OCI-LY7 (cell line): ENCODE measurements at regions not wholly inside any gene's neighbourhood (a gene's known extent, or its start where the extent isn't known, plus 50 kb on each side); places are given as distances from the start of the nearest gene placed in this dataset.

Experiments used
- CTCF ChIP-seq: fragments of 200-600 bp; sonication (generic); conservative IDR thresholded peaks from 2 replicates; pipeline ENCODE4 v1.5.1; 2014; ENCODE audit warnings: mild to moderate bottlenecking, antibody characterized with exemption, low read length, moderate library complexity, mixed read lengths
- EZH2phosphoT487 ChIP-seq: fragments of 200-600 bp; sonication (generic); IDR thresholded peaks from 2 replicates; pipeline ENCODE4 v1.6.1; 2018; ENCODE audit warnings: low read depth, borderline replicate concordance, mild to moderate bottlenecking, mixed run types, antibody characterized with exemption, low read length, moderate library complexity, mixed read lengths

DNA sequence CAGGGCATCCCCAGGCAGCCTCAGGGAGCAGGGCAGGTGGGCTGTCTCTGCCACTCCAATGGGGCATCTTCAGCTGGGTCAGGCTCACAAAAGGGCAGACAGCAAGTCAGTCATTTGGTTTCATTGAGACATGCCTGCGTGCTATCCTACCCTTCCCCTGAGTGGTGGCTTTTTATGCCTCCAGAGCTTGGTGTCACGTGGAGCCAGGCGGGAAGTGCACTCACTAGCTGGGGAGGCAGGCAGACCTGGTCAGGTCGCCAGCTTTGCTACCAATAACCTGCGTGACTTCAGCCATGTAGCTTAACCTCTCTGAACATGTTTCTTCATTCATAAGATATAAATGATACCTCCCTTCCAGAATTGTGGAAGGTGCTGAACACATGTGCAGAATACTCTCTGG is 415.0 kb downstream of the SOX9 start:
- TF ChIP-seq CTCF: no peak
- no peak for TF ChIP-seq EZH2phosphoT487
